ENCODE measurements at regions not wholly inside any gene's neighbourhood (a gene's known extent, or its start where the extent isn't known, plus 50 kb on each side); places are given as distances from the start of the nearest gene placed in this dataset.

- TF ChIP-seq EP300 (IDR thresholded peaks at IDR 0.05; ENCODE audit: borderline replicate concordance in 1 of 2, low read depth in 2 of 2, low read length in 2 of 2) (no peak), CTCF (IDR thresholded peaks at IDR 0.05; ENCODE audit: control extremely low read depth in 1 of 3, insufficient read depth in 1 of 3, low read depth in 1 of 3, low read length in 3 of 3) (no peak), TAF1 (IDR thresholded peaks at IDR 0.05; ENCODE audit: low read depth, low read length) (no peak)
These were observed 251.6 kb upstream of the RGMB start for GRCh38 chr5:98521821-98522220.

Data from H1 (cell line).